ENCODE measurements at regions not wholly inside any gene's neighbourhood (a gene's known extent, or its start where the extent isn't known, plus 50 kb on each side); places are given as distances from the start of the nearest gene placed in this dataset.

- Mint-ChIP-seq H3K4me1 (ENCODE audit: low read depth, unreplicated experiment) (no peaks in the 10 kb centered on the region), H3K27me3 (ENCODE audit: unreplicated experiment) (no peaks in the 10 kb centered on the region), H3K4me3 (ENCODE audit: low read depth, unreplicated experiment) (no peak overlapping the region), H3K9me3 (ENCODE audit: low read depth, unreplicated experiment) (no peaks in the 10 kb centered on the region), H3K27ac (ENCODE audit: unreplicated experiment) (no peak overlapping the region), H3K36me3 (ENCODE audit: insufficient read depth, unreplicated experiment) (no peaks in the 10 kb centered on the region)
- no TSS peak for BruUV-seq (replicated peaks)
- CTCF ChIA-PET: no interaction called here
- no peak for TF ChIP-seq CTCF (IDR thresholded peaks at IDR 0.05; ENCODE audit: unreplicated experiment)
- DNase-seq: no peak
- intact Hi-C loops (cut with micrococcal nuclease; ENCODE audit: unreplicated experiment): no loop called here
Measured at GRCh38 chr2:207216457-207216856, 50.7 kb upstream of the KLF7 start.

- no peak for TF ChIP-seq CTCF (IDR thresholded peaks at IDR 0.05; ENCODE audit: unreplicated experiment)
- Mint-ChIP-seq H3K27me3 (ENCODE audit: unreplicated experiment) (no peaks in the 10 kb centered on the region), H3K4me1 (ENCODE audit: low read depth, unreplicated experiment) (no peaks in the 10 kb centered on the region), H3K36me3 (ENCODE audit: insufficient read depth, unreplicated experiment) (no peaks in the 10 kb centered on the region), H3K27ac (ENCODE audit: unreplicated experiment) (no peak overlapping the region), H3K9me3 (ENCODE audit: low read depth, unreplicated experiment) (no peaks in the 10 kb centered on the region), H3K4me3 (ENCODE audit: low read depth, unreplicated experiment) (no peak overlapping the region)
- BruUV-seq (replicated peaks): no TSS peak
- intact Hi-C loops (cut with micrococcal nuclease; ENCODE audit: unreplicated experiment): no loop called here
- CTCF ChIA-PET: no interaction called here
- DNase-seq: no peak
Measured at GRCh38 chr2:207217442-207217841, 51.7 kb upstream of the KLF7 start.

GRCh38 chr2:207219081-207219630, 53.4 kb upstream of the KLF7 start:
- no peak for TF ChIP-seq CTCF (IDR thresholded peaks at IDR 0.05; ENCODE audit: unreplicated experiment)
- Mint-ChIP-seq H3K4me3 (ENCODE audit: low read depth, unreplicated experiment) (no peak overlapping the region), H3K27ac (ENCODE audit: unreplicated experiment) (no peak overlapping the region), H3K9me3 (ENCODE audit: low read depth, unreplicated experiment) (no peaks in the 10 kb centered on the region), H3K27me3 (ENCODE audit: unreplicated experiment) (no peaks in the 10 kb centered on the region), H3K36me3 (ENCODE audit: insufficient read depth, unreplicated experiment) (no peaks in the 10 kb centered on the region), H3K4me1 (ENCODE audit: low read depth, unreplicated experiment) (no peaks in the 10 kb centered on the region)
- intact Hi-C loops (cut with micrococcal nuclease; ENCODE audit: unreplicated experiment): no loop called here
- DNase-seq: no peak
- CTCF ChIA-PET: no interaction called here
- no TSS peak for BruUV-seq (replicated peaks)

GRCh38 chr2:207219676-207220501, 54.1 kb upstream of the KLF7 start:
- Mint-ChIP-seq H3K27ac (ENCODE audit: unreplicated experiment) (no peak overlapping the region), H3K9me3 (ENCODE audit: low read depth, unreplicated experiment) (no peaks in the 10 kb centered on the region), H3K4me3 (ENCODE audit: low read depth, unreplicated experiment) (no peak overlapping the region), H3K27me3 (ENCODE audit: unreplicated experiment) (no peaks in the 10 kb centered on the region), H3K4me1 (ENCODE audit: low read depth, unreplicated experiment) (no peaks in the 10 kb centered on the region), H3K36me3 (ENCODE audit: insufficient read depth, unreplicated experiment) (no peaks in the 10 kb centered on the region)
- BruUV-seq (replicated peaks): no TSS peak
- CTCF ChIA-PET: no interaction called here
- intact Hi-C loops (cut with micrococcal nuclease; ENCODE audit: unreplicated experiment): no loop called here
- DNase-seq: no peak
- TF ChIP-seq CTCF (IDR thresholded peaks at IDR 0.05; ENCODE audit: unreplicated experiment): no peak
